ENCODE measurements at regions not wholly inside any gene's neighbourhood (a gene's known extent, or its start where the extent isn't known, plus 50 kb on each side); places are given as distances from the start of the nearest gene placed in this dataset.
"Not testable (repeated sequence)": the region's sequence is repeated elsewhere in the genome, so short reads cannot be mapped to it uniquely, and the experiment has no call there.

GRCh38 chr15:91412138-91412928 lies 312.3 kb downstream of the SV2B start:
- Mint-ChIP-seq H3K4me1 (peaks cover 10 to 26% (median 17%) of the 10 kb centered on the region in 4 donors), H3K27ac (peak overlapping the region in 1 of 7 donors; percentile 5), H3K9me3 (peaks cover 0 to 7% (median 0%) of the 10 kb centered on the region in 8 donors), H3K27me3 (no peaks in the 10 kb centered on the region), H3K4me3 (no peak overlapping the region), H3K36me3 (no peaks in the 10 kb centered on the region)
- Histone ChIP-seq H3K9me3 (ENCODE audit: control insufficient read depth in 1 of 2, low read length in 2 of 2) (no peaks in the 10 kb centered on the region), H3K27ac (ENCODE audit: low read depth, low read length) (no peak overlapping the region), H3K4me3 (ENCODE audit: low read length in 2 of 2) (no peak overlapping the region), H3K36me3 (ENCODE audit: insufficient read depth, low read length) (no peaks in the 10 kb centered on the region), H3K4me1 (ENCODE audit: insufficient read depth, low read length) (peaks cover 16% of the 10 kb centered on the region), H3K27me3 (ENCODE audit: insufficient read depth, low read length) (no peaks in the 10 kb centered on the region)
- intact Hi-C loops (cut with micrococcal nuclease), result no loop called here
- POLR2A ChIA-PET (ENCODE audit: partially characterized antibody), result no interaction called here
- CTCF ChIA-PET (ENCODE audit: partially characterized antibody), result no interaction called here
- DNase-seq, result no peak

GRCh38 chr15:91413142-91413541 lies 313.1 kb downstream of the SV2B start:
- peaks cover 0 to 1% of the 10 kb centered on the region in 2 donors for H3K27me3 Mint-ChIP-seq
- no peaks in the 10 kb centered on the region for H3K36me3 ChIP-seq (ENCODE audit: insufficient read depth, low read length)
- peaks cover 0 to 7% (median under 1%) of the 10 kb centered on the region in 8 donors for H3K9me3 Mint-ChIP-seq
- H3K4me3 Mint-ChIP-seq, result no peak overlapping the region
- H3K27me3 ChIP-seq (ENCODE audit: insufficient read depth, low read length), result no peaks in the 10 kb centered on the region
- no peak overlapping the region for H3K27ac Mint-ChIP-seq
- H3K4me3 ChIP-seq (ENCODE audit: low read length in 2 of 2), result no peak overlapping the region
- ChIA-PET POLR2A (ENCODE audit: partially characterized antibody) (no interaction called here), CTCF (ENCODE audit: partially characterized antibody) (no interaction called here)
- peaks cover 8% of the 10 kb centered on the region for H3K4me1 ChIP-seq (ENCODE audit: insufficient read depth, low read length)
- no peak for DNase-seq
- intact Hi-C loops (cut with micrococcal nuclease), result no loop called here
- H3K4me1 Mint-ChIP-seq, result peaks cover 6 to 18% (median 9%) of the 10 kb centered on the region in 4 donors
- H3K27ac ChIP-seq (ENCODE audit: low read depth, low read length), result no peak overlapping the region
- H3K9me3 ChIP-seq (ENCODE audit: control insufficient read depth in 1 of 2, low read length in 2 of 2), result no peaks in the 10 kb centered on the region
- no peaks in the 10 kb centered on the region for H3K36me3 Mint-ChIP-seq

- Histone ChIP-seq H3K27ac (ENCODE audit: low read depth, low read length) (no peak overlapping the region), H3K4me3 (ENCODE audit: low read length in 2 of 2) (no peak overlapping the region), H3K27me3 (ENCODE audit: insufficient read depth, low read length) (no peaks in the 10 kb centered on the region), H3K4me1 (ENCODE audit: insufficient read depth, low read length) (peaks cover 7% of the 10 kb centered on the region), H3K9me3 (ENCODE audit: control insufficient read depth in 1 of 2, low read length in 2 of 2) (no peaks in the 10 kb centered on the region), H3K36me3 (ENCODE audit: insufficient read depth, low read length) (no peaks in the 10 kb centered on the region)
- intact Hi-C loops (cut with micrococcal nuclease), result no loop called here
- POLR2A ChIA-PET (ENCODE audit: partially characterized antibody), result no interaction called here
- Mint-ChIP-seq H3K4me1 (peaks cover 6 to 16% (median 9%) of the 10 kb centered on the region in 4 donors), H3K36me3 (no peaks in the 10 kb centered on the region), H3K27ac (no peak overlapping the region), H3K9me3 (peaks cover 0 to 7% (median under 1%) of the 10 kb centered on the region in 8 donors), H3K4me3 (no peak overlapping the region), H3K27me3 (peaks cover 0 to 1% of the 10 kb centered on the region in 2 donors)
- DNase-seq, result no peak
- CTCF ChIA-PET (ENCODE audit: partially characterized antibody), result no interaction called here
Observed at GRCh38 chr15:91414124-91414523, 314.1 kb downstream of the SV2B start.

GRCh38 chr15:91415258-91415657 lies 315.2 kb downstream of the SV2B start:
- POLR2A ChIA-PET (ENCODE audit: partially characterized antibody); H3K4me3 ChIP-seq (ENCODE audit: low read length in 2 of 2); H3K27ac ChIP-seq (ENCODE audit: low read depth, low read length); H3K27ac Mint-ChIP-seq; H3K9me3 Mint-ChIP-seq; intact Hi-C loops (cut with micrococcal nuclease); H3K36me3 Mint-ChIP-seq; H3K4me1 ChIP-seq (ENCODE audit: insufficient read depth, low read length); H3K27me3 Mint-ChIP-seq; CTCF ChIA-PET (ENCODE audit: partially characterized antibody); H3K27me3 ChIP-seq (ENCODE audit: insufficient read depth, low read length); H3K36me3 ChIP-seq (ENCODE audit: insufficient read depth, low read length); H3K9me3 ChIP-seq (ENCODE audit: control insufficient read depth in 1 of 2, low read length in 2 of 2); DNase-seq; H3K4me3 Mint-ChIP-seq: not testable (repeated sequence)
- peaks cover 6 to 16% (median 9%) of the 10 kb centered on the region in 4 donors for H3K4me1 Mint-ChIP-seq

- H3K27ac ChIP-seq (ENCODE audit: low read depth, low read length), result no peak overlapping the region
- Mint-ChIP-seq H3K27ac (no peak overlapping the region), H3K27me3 (peaks cover 0 to 1% of the 10 kb centered on the region in 2 donors), H3K4me3 (no peak overlapping the region), H3K9me3 (peaks cover 0 to 5% (median 3%) of the 10 kb centered on the region in 8 donors), H3K4me1 (peaks cover 17 to 39% (median 26%) of the 10 kb centered on the region in 4 donors), H3K36me3 (no peaks in the 10 kb centered on the region)
- ChIA-PET POLR2A (ENCODE audit: partially characterized antibody) (no interaction called here), CTCF (ENCODE audit: partially characterized antibody) (no interaction called here)
- H3K4me1 ChIP-seq (ENCODE audit: insufficient read depth, low read length), result peaks cover 33% of the 10 kb centered on the region
- H3K27me3 ChIP-seq (ENCODE audit: insufficient read depth, low read length), result no peaks in the 10 kb centered on the region
- H3K4me3 ChIP-seq (ENCODE audit: low read length in 2 of 2), result no peak overlapping the region
- H3K9me3 ChIP-seq (ENCODE audit: control insufficient read depth in 1 of 2, low read length in 2 of 2), result no peaks in the 10 kb centered on the region
- no peaks in the 10 kb centered on the region for H3K36me3 ChIP-seq (ENCODE audit: insufficient read depth, low read length)
- no peak for DNase-seq
- intact Hi-C loops (cut with micrococcal nuclease), result loop anchor here (5.0 to 10.0 kb wide), 3 partner anchors 47 to 116 kb away; no protein-coding TSS in a partner anchor
Observed at GRCh38 chr15:91420689-91421088, 320.6 kb downstream of the SV2B start.

- peak overlapping the region in 6 of 8 donors; percentile 43 to 78 (median 59) for H3K4me3 Mint-ChIP-seq
- intact Hi-C loops (cut with micrococcal nuclease), result loop anchor here (5.0 to 10.0 kb wide), 3 partner anchors 45 to 118 kb away; no protein-coding TSS in a partner anchor
- ChIA-PET CTCF (ENCODE audit: partially characterized antibody) (interaction anchor here (1.1 to 1.9 kb wide), 2 partner anchors 49 to 120 kb away, joined by 3 to 4 read pairs; no protein-coding TSS in a partner anchor), POLR2A (ENCODE audit: partially characterized antibody) (interaction anchor here (0.6 kb wide), 1 partner anchor 15 kb away, joined by 5 read pairs; no protein-coding TSS in a partner anchor)
- H3K36me3 ChIP-seq (ENCODE audit: insufficient read depth, low read length), result no peaks in the 10 kb centered on the region
- H3K9me3 Mint-ChIP-seq, result peaks cover 0 to 4% (median 2%) of the 10 kb centered on the region in 8 donors
- peaks cover 24 to 59% (median 28%) of the 10 kb centered on the region in 4 donors for H3K4me1 Mint-ChIP-seq
- H3K4me3 ChIP-seq (ENCODE audit: low read length in 2 of 2), result no peak overlapping the region
- H3K27me3 Mint-ChIP-seq, result peaks cover 0 to 1% of the 10 kb centered on the region in 2 donors
- peaks cover 51% of the 10 kb centered on the region for H3K4me1 ChIP-seq (ENCODE audit: insufficient read depth, low read length)
- no peaks in the 10 kb centered on the region for H3K27me3 ChIP-seq (ENCODE audit: insufficient read depth, low read length)
- peak in 3 of 5 donors; percentile 14 to 37 (median 27) for DNase-seq
- H3K9me3 ChIP-seq (ENCODE audit: control insufficient read depth in 1 of 2, low read length in 2 of 2), result no peaks in the 10 kb centered on the region
- H3K27ac ChIP-seq (ENCODE audit: low read depth, low read length), result no peak overlapping the region
- H3K27ac Mint-ChIP-seq, result peak overlapping the region in 6 of 7 donors; percentile 18 to 90 (median 68)
- no peaks in the 10 kb centered on the region for H3K36me3 Mint-ChIP-seq
Observed at GRCh38 chr15:91422797-91423196, 322.7 kb downstream of the SV2B start.

GRCh38 chr15:91424001-91424400 lies 323.9 kb downstream of the SV2B start:
- H3K27ac ChIP-seq (ENCODE audit: low read depth, low read length), result no peak overlapping the region
- H3K9me3 ChIP-seq (ENCODE audit: control insufficient read depth in 1 of 2, low read length in 2 of 2), result no peaks in the 10 kb centered on the region
- no peak overlapping the region for H3K4me3 ChIP-seq (ENCODE audit: low read length in 2 of 2)
- H3K27ac Mint-ChIP-seq, result peak overlapping the region in 3 of 7 donors; percentile 10 to 57 (median 24)
- peaks cover 52% of the 10 kb centered on the region for H3K4me1 ChIP-seq (ENCODE audit: insufficient read depth, low read length)
- H3K27me3 Mint-ChIP-seq, result no peaks in the 10 kb centered on the region
- peaks cover 24 to 71% (median 28%) of the 10 kb centered on the region in 4 donors for H3K4me1 Mint-ChIP-seq
- no peaks in the 10 kb centered on the region for H3K36me3 Mint-ChIP-seq
- H3K27me3 ChIP-seq (ENCODE audit: insufficient read depth, low read length), result no peaks in the 10 kb centered on the region
- CTCF ChIA-PET (ENCODE audit: partially characterized antibody), result interaction anchor here (0.7 to 1.9 kb wide), 4 partner anchors 48 to 152 kb away, joined by 3 to 4 read pairs (median 4); no protein-coding TSS in a partner anchor
- DNase-seq, result no peak
- H3K4me3 Mint-ChIP-seq, result peak overlapping the region in 2 of 8 donors; percentile 17 to 63
- intact Hi-C loops (cut with micrococcal nuclease), result loop anchor here (5.0 to 10.0 kb wide), 3 partner anchors 43 to 119 kb away; no protein-coding TSS in a partner anchor
- POLR2A ChIA-PET (ENCODE audit: partially characterized antibody), result interaction anchor here (0.6 kb wide), 1 partner anchor 15 kb away, joined by 4 read pairs; no protein-coding TSS in a partner anchor
- peaks cover 0 to 4% (median under 1%) of the 10 kb centered on the region in 8 donors for H3K9me3 Mint-ChIP-seq
- H3K36me3 ChIP-seq (ENCODE audit: insufficient read depth, low read length), result no peaks in the 10 kb centered on the region

All from CD4-positive, alpha-beta memory T cell (primary cell).